Activated effector memory CD4-positive, alpha-beta T cell treated with Interleukin-2 at 50 U/mL for 16 hours (primary cell): ENCODE measurements at regions not wholly inside any gene's neighbourhood (a gene's known extent, or its start where the extent isn't known, plus 50 kb on each side); places are given as distances from the start of the nearest gene placed in this dataset.
"Not testable (repeated sequence)": the region's sequence is repeated elsewhere in the genome, so short reads cannot be mapped to it uniquely, and the experiment has no call there.

ENCODE experiments used
- DNase-seq: peaks from one replicate; pipeline ENCODE4 v3.0.0-alpha.2; 2020

- no peak for DNase-seq
Observed at GRCh38 chr11:103736315-103737036, 300.0 kb upstream of the DDI1 start.

- DNase-seq, result no peak
Observed at GRCh38 chr11:103737037-103737622, 299.3 kb upstream of the DDI1 start.

- no peak for DNase-seq
Observed at GRCh38 chr11:103737747-103738146, 298.7 kb upstream of the DDI1 start.

GRCh38 chr11:103739074-103739796, 297.2 kb upstream of the DDI1 start:
- not testable (repeated sequence) for DNase-seq

- no peak for DNase-seq
Observed at GRCh38 chr11:103744496-103745153, 291.8 kb upstream of the DDI1 start.

GRCh38 chr11:103749158-103749557, 287.3 kb upstream of the DDI1 start:
- no peak for DNase-seq

GRCh38 chr11:103768816-103769215, 267.6 kb upstream of the DDI1 start:
- no peak for DNase-seq

- no peak for DNase-seq
Observed at GRCh38 chr11:103773059-103773458, 263.4 kb upstream of the DDI1 start.

- DNase-seq, result no peak
Observed at GRCh38 chr11:103773537-103773936, 262.9 kb upstream of the DDI1 start.

GRCh38 chr11:103779054-103779453, 257.4 kb upstream of the DDI1 start:
- DNase-seq, result no peak

- no peak for DNase-seq
Observed at GRCh38 chr11:103789952-103790351, 246.5 kb upstream of the DDI1 start.

- no peak for DNase-seq
Observed at GRCh38 chr11:103792981-103793468, 243.4 kb upstream of the DDI1 start.

- no peak for DNase-seq
Observed at GRCh38 chr11:103794262-103794661, 242.2 kb upstream of the DDI1 start.

- no peak for DNase-seq
Observed at GRCh38 chr11:103798026-103798425, 238.4 kb upstream of the DDI1 start.

- no peak for DNase-seq
Observed at GRCh38 chr11:103798446-103798845, 238.0 kb upstream of the DDI1 start.

GRCh38 chr11:103800406-103801114, 235.9 kb upstream of the DDI1 start:
- no peak for DNase-seq

- DNase-seq, result no peak
Observed at GRCh38 chr11:103803062-103803461, 233.4 kb upstream of the DDI1 start.

GRCh38 chr11:103805688-103806009, 230.8 kb upstream of the DDI1 start:
- no peak for DNase-seq

GRCh38 chr11:103806130-103806895, 230.1 kb upstream of the DDI1 start:
- DNase-seq, result no peak

- DNase-seq, result no peak
Observed at GRCh38 chr11:103807806-103808205, 228.6 kb upstream of the DDI1 start.

- no peak for DNase-seq
Observed at GRCh38 chr11:103808252-103808651, 228.2 kb upstream of the DDI1 start.

GRCh38 chr11:103811870-103812455, 224.5 kb upstream of the DDI1 start:
- DNase-seq, result no peak
